ENCODE measurements at regions not wholly inside any gene's neighbourhood (a gene's known extent, or its start where the extent isn't known, plus 50 kb on each side); places are given as distances from the start of the nearest gene placed in this dataset.
"Not testable (repeated sequence)": the region's sequence is repeated elsewhere in the genome, so short reads cannot be mapped to it uniquely, and the experiment has no call there.

DNA sequence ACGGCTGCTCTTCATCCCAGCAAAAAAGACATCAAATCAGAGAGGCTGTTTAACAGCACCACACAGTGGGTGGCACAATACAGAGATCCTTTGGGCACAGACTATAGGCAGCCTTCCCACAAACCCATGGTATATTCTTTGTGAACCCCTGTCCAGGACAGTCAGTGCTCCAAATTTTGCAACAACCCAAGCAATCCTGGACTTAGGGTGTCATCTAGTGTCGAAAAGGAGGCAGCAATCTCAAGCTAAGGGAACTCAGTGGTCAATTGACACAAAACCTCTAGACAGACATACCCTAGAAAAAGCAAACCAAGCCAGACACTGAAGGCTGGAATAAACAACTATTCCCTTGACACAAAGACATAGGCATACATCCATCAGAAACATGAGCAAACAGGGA is 137.4 kb downstream of the BMP15 start:
- H3K36me3 ChIP-seq, result no peaks in the 10 kb centered on the region
- ATAC-seq (no peak), DNase-seq (no peak)
- peaks cover 0 to 74% (median 0%) of the 10 kb centered on the region in 7 donors for H3K27me3 ChIP-seq
- no peak overlapping the region for H3K27ac ChIP-seq
- H3K9me3 ChIP-seq, result no peaks in the 10 kb centered on the region
- H3K4me1 ChIP-seq, result no peaks in the 10 kb centered on the region
- TF ChIP-seq CTCF (IDR thresholded peaks at IDR 0.05), result no peak
- no peak overlapping the region for H3K4me3 ChIP-seq
- WGBS, 2 donors, result 54 to 58% methylated on average over 2 of the region's 2 CpGs
- intact Hi-C loops (cut with DNase I), result loop anchor here in 1 of 10 donors (5.0 kb wide), 1 partner anchor 454 kb away; no protein-coding TSS in a partner anchor

DNA sequence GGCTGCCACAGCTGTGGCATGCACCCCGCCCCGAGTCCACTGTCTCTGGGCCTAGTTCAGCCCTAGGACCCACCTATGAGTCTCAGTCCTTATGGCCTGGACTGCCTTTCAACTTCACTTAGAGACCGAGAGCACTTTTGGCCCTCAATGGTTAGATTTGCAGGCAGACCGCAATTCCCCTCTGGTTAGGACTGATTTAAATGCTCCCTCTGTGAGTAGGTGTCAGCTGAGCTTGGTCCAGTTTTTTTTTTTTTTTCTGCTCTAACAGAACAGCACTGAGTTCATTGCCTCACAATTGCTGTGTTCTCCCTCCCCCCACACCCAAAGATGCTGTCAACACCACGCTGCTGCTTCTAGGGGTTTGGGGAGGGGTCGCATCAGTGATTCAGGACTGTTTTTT is 143.2 kb downstream of the BMP15 start:
- 67 to 74% methylated on average over 6 of the region's 6 CpGs for WGBS, 2 donors
- H3K27me3 ChIP-seq, result peaks cover 0 to 36% (median 0%) of the 10 kb centered on the region in 7 donors
- H3K4me1 ChIP-seq, result no peaks in the 10 kb centered on the region
- DNase-seq (no peak), ATAC-seq (no peak)
- H3K27ac ChIP-seq, result no peak overlapping the region
- no peak for TF ChIP-seq CTCF (IDR thresholded peaks at IDR 0.05)
- H3K4me3 ChIP-seq, result no peak overlapping the region
- intact Hi-C loops (cut with DNase I), result no loop called here
- no peaks in the 10 kb centered on the region for H3K36me3 ChIP-seq
- H3K9me3 ChIP-seq, result no peaks in the 10 kb centered on the region

DNA sequence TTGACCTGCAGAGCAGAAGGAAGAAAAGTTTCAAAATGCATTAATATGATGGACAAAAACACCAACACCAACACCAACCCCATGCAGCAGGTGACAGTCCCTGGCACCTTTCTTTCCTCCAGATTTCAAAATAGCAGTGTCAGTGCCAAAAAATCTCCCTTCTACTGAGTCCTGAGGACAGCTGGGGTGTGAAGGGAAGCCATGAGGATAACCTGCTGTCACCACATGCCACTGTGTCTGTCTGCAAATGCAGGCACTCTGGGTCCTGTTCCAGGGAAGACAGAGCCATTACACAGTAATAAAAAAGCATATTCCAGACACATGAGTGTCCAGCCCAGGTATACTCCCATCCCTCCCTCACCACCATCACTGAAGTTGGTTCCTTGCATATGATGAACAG is 187.5 kb downstream of the BMP15 start:
- no peak for DNase-seq
- no peak for ATAC-seq
- peaks cover 0 to 41% (median 0%) of the 10 kb centered on the region in 7 donors for H3K27me3 ChIP-seq
- H3K4me3 ChIP-seq, result no peak overlapping the region
- no peak overlapping the region for H3K27ac ChIP-seq
- H3K36me3 ChIP-seq, result no peaks in the 10 kb centered on the region
- H3K9me3 ChIP-seq, result no peaks in the 10 kb centered on the region
- TF ChIP-seq CTCF (IDR thresholded peaks at IDR 0.05), result no peak
- intact Hi-C loops (cut with DNase I), result no loop called here
- no peaks in the 10 kb centered on the region for H3K4me1 ChIP-seq

DNA sequence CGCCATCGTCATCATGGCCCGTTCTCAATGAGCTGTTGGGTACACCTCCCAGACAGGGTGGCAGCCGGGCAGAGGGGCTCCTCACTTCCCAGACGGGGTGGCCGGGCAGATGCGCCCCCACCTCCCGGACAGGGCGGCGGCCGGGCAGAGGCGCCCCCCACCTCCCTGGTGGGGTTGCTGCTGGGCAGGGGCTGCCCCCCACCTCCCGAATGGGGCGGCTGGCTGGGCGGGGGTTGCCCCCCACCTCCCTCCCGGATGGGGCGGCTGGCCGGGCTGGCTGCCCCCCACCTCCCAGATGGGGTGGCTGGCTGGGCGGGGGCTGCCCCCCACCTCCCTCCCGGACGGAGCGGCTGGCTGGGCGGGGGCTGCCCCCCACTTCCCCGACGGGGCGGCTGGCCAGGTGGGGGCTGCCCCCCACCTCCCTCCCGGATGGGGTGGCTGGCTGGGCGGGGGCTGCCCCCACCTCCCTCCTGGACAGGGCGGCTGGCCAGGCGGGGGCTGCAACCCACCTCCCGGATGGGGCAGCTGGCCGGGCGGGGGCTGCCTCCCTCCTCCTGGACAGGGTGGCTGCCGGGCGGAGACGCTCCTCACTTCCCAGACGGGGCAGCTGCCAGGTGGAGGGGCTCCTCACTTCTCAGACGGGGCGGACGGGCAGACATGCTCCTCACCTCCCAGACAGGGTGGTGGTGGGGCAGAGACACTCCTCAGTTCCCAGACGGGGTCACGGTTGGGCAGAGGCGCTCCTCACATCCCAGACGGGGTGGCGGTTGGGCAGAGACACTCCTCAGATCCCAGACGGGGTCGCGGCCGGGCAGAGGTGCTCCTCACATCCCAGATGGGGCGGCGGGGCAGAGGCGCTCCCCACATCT is 208.8 kb downstream of the BMP15 start:
- H3K27ac ChIP-seq; ATAC-seq; H3K27me3 ChIP-seq; DNase-seq; H3K36me3 ChIP-seq; H3K9me3 ChIP-seq; H3K4me1 ChIP-seq; H3K4me3 ChIP-seq; intact Hi-C loops (cut with DNase I): not testable (repeated sequence)
- 90 to 93% methylated on average over 22 to 46 of the region's 52 CpGs for WGBS, 2 donors

- H3K9me3 ChIP-seq; ATAC-seq; H3K36me3 ChIP-seq; H3K4me3 ChIP-seq; intact Hi-C loops (cut with DNase I); H3K27ac ChIP-seq; DNase-seq; H3K4me1 ChIP-seq: not testable (repeated sequence)
- H3K27me3 ChIP-seq, result peaks cover 0 to 18% (median 0%) of the 10 kb centered on the region in 7 donors
- 73 to 90% methylated on average over 4 of the region's 4 CpGs for WGBS, 2 donors
Observed at GRCh38 chrX:51125743-51126142, 206.9 kb upstream of the NUDT10 start.

Data from heart right ventricle (tissue), 16 donors.